A673 (cell line): ENCODE measurements at regions not wholly inside any gene's neighbourhood (a gene's known extent, or its start where the extent isn't known, plus 50 kb on each side); places are given as distances from the start of the nearest gene placed in this dataset.

Experiments
- CTCF ChIP-seq: fragments of 300-800, 200-600 bp; sonication (generic); conservative IDR thresholded peaks from 2 replicates; pipeline ENCODE4 v1.5.1; 2017; ENCODE audit warnings: low read depth, mild to moderate bottlenecking, antibody characterized with exemption, low read length, moderate library complexity, mixed read lengths
- EZH2 ChIP-seq: fragments of 200-600 bp; sonication (generic); IDR thresholded peaks from 2 replicates; pipeline ENCODE4 v1.6.1; 2017; ENCODE audit warnings: borderline replicate concordance, low read depth, mild to moderate bottlenecking, mixed read lengths, antibody characterized with exemption, low read length; ENCODE audit not compliant: poor library complexity, severe bottlenecking

GRCh38 chr4:171130256-171130801 lies 682.9 kb upstream of the GALNTL6 start:
- TF ChIP-seq CTCF (no peak), EZH2 (no peak)
